ENCODE measurements at regions not wholly inside any gene's neighbourhood (a gene's known extent, or its start where the extent isn't known, plus 50 kb on each side); places are given as distances from the start of the nearest gene placed in this dataset.

- H3K4me1 ChIP-seq (ENCODE audit: control insufficient read depth in 1 of 2, insufficient read depth in 2 of 2, low read length in 2 of 2) = no peaks in the 10 kb centered on the region
- no peaks in the 10 kb centered on the region for H3K79me2 ChIP-seq (ENCODE audit: insufficient read depth, low read length)
- H3K9me3 ChIP-seq (replicated peaks in 1 of 2; ENCODE audit: control insufficient read depth in 1 of 2, insufficient read depth in 1 of 2, low read length in 2 of 2) = peaks cover 0 to 7% of the 10 kb centered on the region in 2 donors
- WGBS (ENCODE audit: insufficient coverage) = 90% methylated on average over 3 of the region's 6 CpGs
- Mint-ChIP-seq H3K4me3 (no peak overlapping the region), H3K36me3 (no peaks in the 10 kb centered on the region), H3K4me1 (no peaks in the 10 kb centered on the region), H3K27me3 (ENCODE audit: low read depth in 3 of 3) (peaks cover 33 to 44% (median 35%) of the 10 kb centered on the region in 3 donors), H3K9me3 (peaks cover 0 to 3% (median 0%) of the 10 kb centered on the region in 7 donors), H3K27ac (no peak overlapping the region)
- no peak overlapping the region for H2AFZ ChIP-seq (ENCODE audit: insufficient read depth, low read depth, low read length, poor library complexity, severe bottlenecking)
- H3K36me3 ChIP-seq (replicated peaks in 1 of 2; ENCODE audit: control insufficient read depth in 1 of 2, insufficient read depth in 2 of 2, low read length in 2 of 2) = no peaks in the 10 kb centered on the region
- H4K20me1 ChIP-seq (ENCODE audit: insufficient read depth, low read length) = no peaks in the 10 kb centered on the region
- H3K4me2 ChIP-seq (replicated peaks; ENCODE audit: extremely low read depth, low read length, poor library complexity, severe bottlenecking) = no peak overlapping the region
- TF ChIP-seq, protein P1, sequence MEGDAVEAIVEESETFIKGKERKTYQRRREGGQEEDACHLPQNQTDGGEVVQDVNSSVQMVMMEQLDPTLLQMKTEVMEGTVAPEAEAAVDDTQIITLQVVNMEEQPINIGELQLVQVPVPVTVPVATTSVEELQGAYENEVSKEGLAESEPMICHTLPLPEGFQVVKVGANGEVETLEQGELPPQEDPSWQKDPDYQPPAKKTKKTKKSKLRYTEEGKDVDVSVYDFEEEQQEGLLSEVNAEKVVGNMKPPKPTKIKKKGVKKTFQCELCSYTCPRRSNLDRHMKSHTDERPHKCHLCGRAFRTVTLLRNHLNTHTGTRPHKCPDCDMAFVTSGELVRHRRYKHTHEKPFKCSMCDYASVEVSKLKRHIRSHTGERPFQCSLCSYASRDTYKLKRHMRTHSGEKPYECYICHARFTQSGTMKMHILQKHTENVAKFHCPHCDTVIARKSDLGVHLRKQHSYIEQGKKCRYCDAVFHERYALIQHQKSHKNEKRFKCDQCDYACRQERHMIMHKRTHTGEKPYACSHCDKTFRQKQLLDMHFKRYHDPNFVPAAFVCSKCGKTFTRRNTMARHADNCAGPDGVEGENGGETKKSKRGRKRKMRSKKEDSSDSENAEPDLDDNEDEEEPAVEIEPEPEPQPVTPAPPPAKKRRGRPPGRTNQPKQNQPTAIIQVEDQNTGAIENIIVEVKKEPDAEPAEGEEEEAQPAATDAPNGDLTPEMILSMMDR (IDR thresholded peaks at IDR 0.05) = no peak
- intact Hi-C loops (cut with micrococcal nuclease) = no loop called here
- DNase-seq = no peak
- H3K9ac ChIP-seq (ENCODE audit: insufficient read depth, low read length, poor library complexity, severe bottlenecking) = no peak overlapping the region
- no peak overlapping the region for H3K27ac ChIP-seq (ENCODE audit: low read depth in 1 of 2, low read length in 2 of 2)
- H3K4me3 ChIP-seq (replicated peaks in 1 of 3; ENCODE audit: low read depth in 2 of 3, low read length in 3 of 3) = no peak overlapping the region
- peaks cover 22 to 34% of the 10 kb centered on the region in 2 donors for H3K27me3 ChIP-seq (ENCODE audit: control insufficient read depth in 2 of 2, insufficient read depth in 2 of 2, low read length in 2 of 2)
These were observed 114.7 kb upstream of the C14orf180 start for GRCh38 chr14:104464907-104465306.

- H4K20me1 ChIP-seq (ENCODE audit: insufficient read depth, low read length) = no peaks in the 10 kb centered on the region
- H3K36me3 ChIP-seq (replicated peaks in 1 of 2; ENCODE audit: control insufficient read depth in 1 of 2, insufficient read depth in 2 of 2, low read length in 2 of 2) = no peaks in the 10 kb centered on the region
- Mint-ChIP-seq H3K4me1 (no peaks in the 10 kb centered on the region), H3K9me3 (peaks cover 0 to 2% (median 0%) of the 10 kb centered on the region in 7 donors), H3K27ac (no peak overlapping the region), H3K36me3 (no peaks in the 10 kb centered on the region), H3K27me3 (ENCODE audit: low read depth in 3 of 3) (peaks cover 25 to 36% (median 27%) of the 10 kb centered on the region in 3 donors), H3K4me3 (no peak overlapping the region)
- H2AFZ ChIP-seq (ENCODE audit: insufficient read depth, low read depth, low read length, poor library complexity, severe bottlenecking) = no peak overlapping the region
- no peak overlapping the region for H3K4me3 ChIP-seq (replicated peaks in 1 of 3; ENCODE audit: low read depth in 2 of 3, low read length in 3 of 3)
- TF ChIP-seq, protein P1 (IDR thresholded peaks at IDR 0.05) = no peak
- no peaks in the 10 kb centered on the region for H3K79me2 ChIP-seq (ENCODE audit: insufficient read depth, low read length)
- H3K27me3 ChIP-seq (ENCODE audit: control insufficient read depth in 2 of 2, insufficient read depth in 2 of 2, low read length in 2 of 2) = peaks cover 15 to 29% of the 10 kb centered on the region in 2 donors
- no peak for DNase-seq
- H3K4me1 ChIP-seq (ENCODE audit: control insufficient read depth in 1 of 2, insufficient read depth in 2 of 2, low read length in 2 of 2) = no peaks in the 10 kb centered on the region
- no peak overlapping the region for H3K27ac ChIP-seq (ENCODE audit: low read depth in 1 of 2, low read length in 2 of 2)
- intact Hi-C loops (cut with micrococcal nuclease) = no loop called here
- WGBS (ENCODE audit: insufficient coverage) = 95% methylated on average over 3 of the region's 8 CpGs
- H3K4me2 ChIP-seq (replicated peaks; ENCODE audit: extremely low read depth, low read length, poor library complexity, severe bottlenecking) = no peak overlapping the region
- H3K9me3 ChIP-seq (replicated peaks in 1 of 2; ENCODE audit: control insufficient read depth in 1 of 2, insufficient read depth in 1 of 2, low read length in 2 of 2) = peaks cover 0 to 4% of the 10 kb centered on the region in 2 donors
- no peak overlapping the region for H3K9ac ChIP-seq (ENCODE audit: insufficient read depth, low read length, poor library complexity, severe bottlenecking)
These were observed 113.8 kb upstream of the C14orf180 start for GRCh38 chr14:104465482-104466390.

Data from CD14-positive monocyte (primary cell).